H9 (cell line): ENCODE measurements at regions not wholly inside any gene's neighbourhood (a gene's known extent, or its start where the extent isn't known, plus 50 kb on each side); places are given as distances from the start of the nearest gene placed in this dataset.
A peak's percentile ranks its signal among the peaks of the same experiment; 100 is the strongest.

ENCODE experiments used
- DNase-seq: peaks from one replicate; pipeline ENCODE4 v3.0.0-alpha.2; 2017
- H2AFZ ChIP-seq: one replicate; pipeline ENCODE4 v1.6.1; 2013; ENCODE audit warnings: mild to moderate bottlenecking, low read length, control low read depth, moderate library complexity
- H2AK5ac ChIP-seq: 2 replicates; pipeline ENCODE4 v1.6.1; 2013; ENCODE audit warnings: low read length, control low read depth, mixed read lengths; ENCODE audit not compliant: insufficient read length
- H2BK120ac ChIP-seq: one replicate; pipeline ENCODE4 v1.6.1; 2013; ENCODE audit warnings: low read depth, mild to moderate bottlenecking, low read length, control low read depth, inconsistent platforms; ENCODE audit not compliant: poor library complexity, severe bottlenecking
- H2BK12ac ChIP-seq: 2 replicates; pipeline ENCODE4 v1.6.1; 2013; ENCODE audit warnings: low read length, control low read depth, mixed read lengths, low read depth; ENCODE audit not compliant: insufficient read length
- H2BK15ac ChIP-seq: 2 replicates; pipeline ENCODE4 v1.6.1; 2013; ENCODE audit warnings: low read depth, low read length, control low read depth
- H2BK20ac ChIP-seq: one replicate; pipeline ENCODE4 v1.6.1; 2013; ENCODE audit warnings: low read depth, mild to moderate bottlenecking, low read length, control low read depth, inconsistent platforms; ENCODE audit not compliant: poor library complexity, severe bottlenecking
- H2BK5ac ChIP-seq: 2 replicates; pipeline ENCODE4 v1.6.1; 2013; ENCODE audit warnings: low read length, control low read depth, mixed read lengths; ENCODE audit not compliant: insufficient read length
- H3K14ac ChIP-seq: 2 replicates; pipeline ENCODE4 v1.6.1; 2013; ENCODE audit warnings: low read length, control low read depth; ENCODE audit not compliant: insufficient read depth
- H3K18ac ChIP-seq: 2 replicates; pipeline ENCODE4 v1.6.1; 2013; ENCODE audit warnings: low read depth, mild to moderate bottlenecking, mixed read lengths, low read length, control low read depth; ENCODE audit not compliant: insufficient read length
- H3K23ac ChIP-seq: 2 replicates; pipeline ENCODE4 v1.6.1; 2013; ENCODE audit warnings: low read length, control low read depth, mixed read lengths, low read depth; ENCODE audit not compliant: insufficient read length
- H3K23me2 ChIP-seq: 2 replicates; pipeline ENCODE4 v1.6.1; 2013; ENCODE audit warnings: low read depth, mild to moderate bottlenecking, mixed read lengths, low read length, control low read depth; ENCODE audit not compliant: insufficient read length, poor library complexity, severe bottlenecking
- H3K27ac ChIP-seq: 2 replicates; pipeline ENCODE4 v1.5.1; 2013; ENCODE audit warnings: low read length, control low read depth, mixed read lengths, low read depth; ENCODE audit not compliant: insufficient read length
- H3K27me3 ChIP-seq: 2 replicates; pipeline ENCODE4 v1.6.1; 2013; ENCODE audit warnings: low read length, control low read depth, inconsistent platforms; ENCODE audit not compliant: insufficient read depth
- H3K4ac ChIP-seq: 2 replicates; pipeline ENCODE4 v1.6.1; 2013; ENCODE audit warnings: low read depth, mild to moderate bottlenecking, control low read depth, inconsistent platforms, low read length, moderate library complexity
- H3K4me1 ChIP-seq: 2 replicates; pipeline ENCODE4 v1.6.1; 2013; ENCODE audit warnings: low read length, control low read depth, inconsistent platforms; ENCODE audit not compliant: insufficient read depth
- H3K4me2 ChIP-seq: 2 replicates; pipeline ENCODE4 v1.6.1; 2013; ENCODE audit warnings: low read length, control low read depth, mixed read lengths; ENCODE audit not compliant: insufficient read length, insufficient read depth
- H3K56ac ChIP-seq: 2 replicates; pipeline ENCODE4 v1.6.1; 2013; ENCODE audit warnings: low read depth, mild to moderate bottlenecking, mixed read lengths, low read length, control low read depth; ENCODE audit not compliant: insufficient read length
- H3K79me1 ChIP-seq: 2 replicates; pipeline ENCODE4 v1.6.1; 2013; ENCODE audit warnings: low read depth, mild to moderate bottlenecking, moderate library complexity, low read length, control low read depth, inconsistent platforms; ENCODE audit not compliant: insufficient read depth, poor library complexity, severe bottlenecking
- H3K79me2 ChIP-seq: 2 replicates; pipeline ENCODE4 v1.6.1; 2013; ENCODE audit warnings: low read length, control low read depth, inconsistent platforms; ENCODE audit not compliant: insufficient read depth
- H3K9ac ChIP-seq: 2 replicates; pipeline ENCODE4 v1.6.1; 2013; ENCODE audit warnings: low read length, control low read depth, mixed read lengths; ENCODE audit not compliant: insufficient read length; ENCODE audit errors: extremely low read depth
- H3K9me3 ChIP-seq: one replicate; pipeline ENCODE4 v1.6.1; 2013; ENCODE audit warnings: low read depth, low read length, inconsistent platforms; ENCODE audit not compliant: control insufficient read depth
- H3T11ph ChIP-seq: one replicate; pipeline ENCODE4 v1.6.1; 2013; ENCODE audit warnings: mild to moderate bottlenecking, low read length, control low read depth, inconsistent platforms
- H4K20me1 ChIP-seq: one replicate; pipeline ENCODE4 v1.6.1; 2013; ENCODE audit not compliant: control insufficient read depth, insufficient read length, insufficient read depth
- H4K5ac ChIP-seq: 2 replicates; pipeline ENCODE4 v1.6.1; 2013; ENCODE audit warnings: low read depth, mild to moderate bottlenecking, mixed read lengths, low read length, control low read depth; ENCODE audit not compliant: insufficient read length
- H4K8ac ChIP-seq: replicated peaks from 2 replicates; pipeline ENCODE4 v1.6.1; 2013; ENCODE audit warnings: low read length, control low read depth, mixed read lengths, low read depth; ENCODE audit not compliant: insufficient read length
- H4K91ac ChIP-seq: 2 replicates; pipeline ENCODE4 v1.6.1; 2013; ENCODE audit warnings: low read depth, mild to moderate bottlenecking, moderate library complexity, mixed read lengths, low read length, control low read depth; ENCODE audit not compliant: insufficient read length
- H3K27ac Mint-ChIP-seq, 3 experiments: 2 replicates in 2 of 3; 3 replicates in 1 of 3; pipeline ENCODE4 v1.8.0; 2020 to 2021; ENCODE audit warnings: mixed read lengths in 3 of 3, mild to moderate bottlenecking in 1 of 3, moderate library complexity in 1 of 3
- H3K27me3 Mint-ChIP-seq: 2 replicates; pipeline ENCODE4 v1.8.0; 2021; ENCODE audit warnings: low read depth, mild to moderate bottlenecking, moderate library complexity, mixed read lengths
- H3K36me3 Mint-ChIP-seq, 3 experiments: 2 replicates in 2 of 3; 3 replicates in 1 of 3; pipeline ENCODE4 v1.8.0; 2020 to 2021; ENCODE audit warnings: low read depth in 3 of 3, mixed read lengths in 3 of 3; ENCODE audit not compliant: insufficient read depth in 1 of 3
- H3K4me1 Mint-ChIP-seq, 2 experiments: 2 replicates each; pipeline ENCODE4 v1.8.0; 2020; ENCODE audit warnings: mixed read lengths in 2 of 2
- H3K4me3 Mint-ChIP-seq, 2 experiments: 2 replicates in 1 of 2; 3 replicates in 1 of 2; pipeline ENCODE4 v1.8.0; 2020 to 2021; ENCODE audit warnings: mild to moderate bottlenecking in 2 of 2, mixed read lengths in 2 of 2, moderate library complexity in 1 of 2
- H3K9me3 Mint-ChIP-seq, 2 experiments: 2 replicates in 1 of 2; 3 replicates in 1 of 2; pipeline ENCODE4 v1.8.0; 2020; ENCODE audit warnings: mild to moderate bottlenecking in 2 of 2, mixed read lengths in 2 of 2, moderate library complexity in 1 of 2
- WGBS: extraction: QIAGEN DNeasy Blood & Tissue Kit; methylation state at CpG from one replicate; pipeline ENCODE4 v1.1.7; 2013; ENCODE audit warnings: missing lambda C conversion rate, low lambda C conversion rate, mixed read lengths; ENCODE audit not compliant: insufficient read length; ENCODE audit errors: extremely low coverage; 5-methylcytosine and 5-hydroxymethylcytosine counted together
- TF ChIP-seq, protein P1 (sequence below): fragments of 200-600 bp; sonication (generic); conservative IDR thresholded peaks from 3 replicates; pipeline ENCODE4 v1.8.0; 2021; ENCODE audit warnings: antibody characterized with exemption, mild to moderate bottlenecking

DNA sequence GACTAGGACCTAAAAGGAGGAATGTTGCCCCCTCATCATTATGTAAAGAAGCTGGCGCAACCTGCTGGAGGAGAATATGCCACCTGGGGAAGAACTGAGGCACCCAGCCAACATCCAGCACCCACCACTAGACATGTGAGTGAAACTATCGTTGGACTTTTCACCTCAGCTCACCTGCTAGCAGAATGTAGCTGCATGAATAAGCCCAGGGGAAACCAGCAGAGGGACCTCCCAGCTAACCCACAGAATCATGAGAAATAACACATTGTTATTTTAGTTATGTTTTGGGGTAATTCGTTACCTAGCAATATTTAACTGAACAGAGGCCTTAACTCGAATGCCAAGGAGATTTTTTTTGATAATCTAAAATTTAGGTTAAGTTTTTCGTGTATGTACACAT, 542.5 kb upstream of the DAB1 start:
- H4K20me1 ChIP-seq: no peaks in the 10 kb centered on the region
- H2BK5ac ChIP-seq: no peak overlapping the region
- H3K23me2 ChIP-seq: no peaks in the 10 kb centered on the region
- Mint-ChIP-seq H3K27me3 (no peaks in the 10 kb centered on the region), H3K9me3 (no peaks in the 10 kb centered on the region), H3K4me1 (peaks cover 42 to 44% of the 10 kb centered on the region in 2 experiments), H3K36me3 (no peaks in the 10 kb centered on the region), H3K4me3 (no peak overlapping the region), H3K27ac (no peak overlapping the region)
- no peaks in the 10 kb centered on the region for H3K27me3 ChIP-seq
- H3K56ac ChIP-seq: no peak overlapping the region
- TF ChIP-seq, protein P1, sequence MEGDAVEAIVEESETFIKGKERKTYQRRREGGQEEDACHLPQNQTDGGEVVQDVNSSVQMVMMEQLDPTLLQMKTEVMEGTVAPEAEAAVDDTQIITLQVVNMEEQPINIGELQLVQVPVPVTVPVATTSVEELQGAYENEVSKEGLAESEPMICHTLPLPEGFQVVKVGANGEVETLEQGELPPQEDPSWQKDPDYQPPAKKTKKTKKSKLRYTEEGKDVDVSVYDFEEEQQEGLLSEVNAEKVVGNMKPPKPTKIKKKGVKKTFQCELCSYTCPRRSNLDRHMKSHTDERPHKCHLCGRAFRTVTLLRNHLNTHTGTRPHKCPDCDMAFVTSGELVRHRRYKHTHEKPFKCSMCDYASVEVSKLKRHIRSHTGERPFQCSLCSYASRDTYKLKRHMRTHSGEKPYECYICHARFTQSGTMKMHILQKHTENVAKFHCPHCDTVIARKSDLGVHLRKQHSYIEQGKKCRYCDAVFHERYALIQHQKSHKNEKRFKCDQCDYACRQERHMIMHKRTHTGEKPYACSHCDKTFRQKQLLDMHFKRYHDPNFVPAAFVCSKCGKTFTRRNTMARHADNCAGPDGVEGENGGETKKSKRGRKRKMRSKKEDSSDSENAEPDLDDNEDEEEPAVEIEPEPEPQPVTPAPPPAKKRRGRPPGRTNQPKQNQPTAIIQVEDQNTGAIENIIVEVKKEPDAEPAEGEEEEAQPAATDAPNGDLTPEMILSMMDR: peak; percentile 51; the same call in 1 of the 3 replicates
- no peak overlapping the region for H4K8ac ChIP-seq
- no peak overlapping the region for H2BK20ac ChIP-seq
- no peaks in the 10 kb centered on the region; the same call in 1 of the 2 replicates for H3K4me1 ChIP-seq
- WGBS: no CpG with 5 or more reads among the region's 5 CpGs
- no peak overlapping the region for H2BK120ac ChIP-seq
- H3K27ac ChIP-seq: no peak overlapping the region
- H2AK5ac ChIP-seq: no peak overlapping the region
- H3K79me2 ChIP-seq: no peaks in the 10 kb centered on the region
- H3K4me2 ChIP-seq: no peak overlapping the region
- no peak overlapping the region for H2AFZ ChIP-seq
- no peaks in the 10 kb centered on the region for H3K79me1 ChIP-seq
- no peak overlapping the region for H3K18ac ChIP-seq
- no peak overlapping the region for H3K23ac ChIP-seq
- H3K14ac ChIP-seq: no peak overlapping the region
- no peak overlapping the region for H4K5ac ChIP-seq
- no peak for DNase-seq
- no peak overlapping the region for H4K91ac ChIP-seq
- H3K9me3 ChIP-seq: no peaks in the 10 kb centered on the region
- H2BK12ac ChIP-seq: no peak overlapping the region
- no peak overlapping the region for H3K4ac ChIP-seq
- no peak overlapping the region for H2BK15ac ChIP-seq
- H3K9ac ChIP-seq: no peak overlapping the region
- no peak overlapping the region for H3T11ph ChIP-seq
